Muscle of arm (tissue), 1 donor: ENCODE measurements at regions not wholly inside any gene's neighbourhood (a gene's known extent, or its start where the extent isn't known, plus 50 kb on each side); places are given as distances from the start of the nearest gene placed in this dataset.

Experiments
- DNase-seq: peaks from one replicate; pipeline ENCODE4 v3.0.0-alpha.2; 2013

- DNase-seq = no peak
Measured at GRCh38 chr10:60466267-60467201, 76.9 kb upstream of the ANK3 start.

- DNase-seq = no peak
Measured at GRCh38 chr10:60465801-60466200, 76.1 kb upstream of the ANK3 start.

- no peak for DNase-seq
Measured at GRCh38 chr10:60464659-60465058, 75.0 kb upstream of the ANK3 start.

GRCh38 chr10:60463746-60464145, 74.1 kb upstream of the ANK3 start:
- no peak for DNase-seq

GRCh38 chr10:60461688-60462087, 72.0 kb upstream of the ANK3 start:
- DNase-seq = no peak

DNA sequence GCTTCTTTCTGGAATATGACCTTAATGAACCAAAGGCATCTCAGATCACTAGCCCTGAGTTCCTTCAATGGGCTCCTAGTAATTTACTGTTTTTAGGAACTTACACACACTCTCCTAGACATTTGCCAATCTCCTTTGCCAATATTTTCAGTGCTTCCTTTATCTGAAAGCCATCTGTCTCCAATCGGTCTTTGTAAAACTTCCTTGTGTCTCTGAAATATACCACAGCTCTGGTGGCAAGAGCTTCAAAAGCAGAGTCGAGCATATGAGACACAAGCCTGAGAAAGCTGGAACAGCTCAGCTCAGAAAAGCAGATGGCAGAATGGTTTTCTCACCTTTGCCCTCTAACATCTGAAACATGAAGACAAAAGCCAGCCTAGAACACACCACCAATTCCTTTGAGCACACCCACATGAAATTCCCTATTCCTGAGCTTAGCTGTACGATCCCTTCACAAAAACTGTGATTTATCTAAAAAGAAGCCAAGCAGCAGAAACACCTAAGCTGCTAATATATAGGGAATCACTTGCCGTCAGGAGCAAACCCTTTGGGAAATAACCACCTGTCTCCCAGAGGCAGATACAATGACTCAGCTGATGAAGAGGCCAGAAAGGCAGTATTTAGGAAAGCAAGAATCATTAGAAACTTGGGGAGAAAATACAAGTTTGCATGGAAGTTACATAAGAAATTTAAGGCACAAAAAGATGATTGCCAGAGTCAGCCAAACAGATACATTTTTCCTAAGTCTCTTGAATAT, 70.2 kb upstream of the ANK3 start:
- DNase-seq = no peak

- no peak for DNase-seq
Measured at GRCh38 chr10:60456053-60456452, 66.4 kb upstream of the ANK3 start.

DNA sequence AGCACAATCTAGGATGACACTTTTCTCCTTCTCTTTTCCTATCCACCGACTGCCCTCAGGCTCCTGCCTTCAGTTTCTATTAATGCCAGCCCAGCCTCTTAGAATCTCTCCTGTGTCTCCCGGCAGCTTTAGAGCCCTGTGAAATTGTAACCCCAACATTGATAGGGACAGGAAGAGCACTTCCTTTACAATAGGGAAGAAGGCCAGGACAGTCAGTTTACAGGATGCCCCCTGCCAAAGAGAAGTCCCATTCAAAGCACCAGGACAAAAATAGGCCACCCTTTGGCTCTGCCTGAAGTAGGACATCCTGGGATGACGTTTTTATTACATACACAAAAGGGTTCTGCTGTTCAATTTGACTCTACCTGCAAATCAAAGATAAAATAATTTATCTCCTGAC, 64.7 kb upstream of the ANK3 start:
- DNase-seq = no peak

DNA sequence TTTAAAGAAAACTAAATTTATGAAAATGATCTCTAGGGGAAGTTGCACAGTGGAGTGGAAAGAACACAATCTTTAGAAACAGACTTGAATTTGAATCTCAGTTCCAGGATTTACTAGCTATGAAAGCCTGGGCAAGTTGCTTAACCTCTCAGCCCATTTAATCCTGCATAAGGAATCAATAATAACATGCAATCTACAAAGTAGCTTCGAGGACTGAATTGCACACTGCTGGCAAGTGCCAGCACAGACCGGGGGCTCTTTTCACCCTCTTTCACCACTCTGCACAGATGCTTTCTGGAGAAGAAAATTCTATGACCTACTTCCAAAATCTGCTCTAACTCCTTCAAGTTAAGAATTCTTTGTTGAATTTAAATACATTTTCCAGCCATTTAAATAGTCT, 63.4 kb upstream of the ANK3 start:
- no peak for DNase-seq

DNA sequence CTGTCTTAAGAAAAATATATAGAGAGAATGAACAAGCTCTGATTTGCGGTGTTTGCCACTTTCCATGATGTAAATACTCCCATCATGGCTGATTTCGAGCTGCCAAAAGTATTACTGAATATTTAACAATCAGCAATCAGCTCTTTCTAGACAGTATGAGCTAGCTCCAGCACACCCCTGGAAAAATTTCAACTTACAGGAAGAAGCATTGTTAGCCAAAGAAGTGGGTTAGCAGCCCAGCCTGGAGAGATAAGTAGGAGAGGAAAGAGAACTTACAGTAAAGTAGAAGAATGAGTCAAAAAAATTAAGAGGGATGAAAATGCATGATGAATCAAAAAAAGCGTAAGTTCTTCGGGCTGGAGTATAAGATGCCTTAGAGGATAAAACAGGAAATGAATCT, 60.6 kb upstream of the ANK3 start:
- DNase-seq = no peak

DNA sequence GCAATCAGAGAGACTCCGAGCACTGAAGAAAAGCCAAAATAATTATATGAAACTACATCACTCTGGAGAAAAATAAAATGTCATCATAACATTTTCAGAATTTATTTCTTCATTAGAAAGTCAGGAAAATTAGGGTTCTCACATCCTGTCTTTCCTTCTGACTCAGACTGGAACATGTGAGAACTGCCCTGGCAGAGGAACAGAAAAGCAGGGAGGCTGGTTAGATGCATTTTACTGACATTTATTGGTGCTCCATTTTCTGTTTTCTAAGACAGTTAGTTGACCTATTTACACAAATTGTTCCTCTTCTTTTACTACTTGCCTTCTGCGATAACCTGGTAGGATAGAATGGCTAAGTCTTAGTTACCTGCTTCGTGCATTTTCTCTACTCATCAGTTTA, 58.6 kb upstream of the ANK3 start:
- DNase-seq = no peak

DNA sequence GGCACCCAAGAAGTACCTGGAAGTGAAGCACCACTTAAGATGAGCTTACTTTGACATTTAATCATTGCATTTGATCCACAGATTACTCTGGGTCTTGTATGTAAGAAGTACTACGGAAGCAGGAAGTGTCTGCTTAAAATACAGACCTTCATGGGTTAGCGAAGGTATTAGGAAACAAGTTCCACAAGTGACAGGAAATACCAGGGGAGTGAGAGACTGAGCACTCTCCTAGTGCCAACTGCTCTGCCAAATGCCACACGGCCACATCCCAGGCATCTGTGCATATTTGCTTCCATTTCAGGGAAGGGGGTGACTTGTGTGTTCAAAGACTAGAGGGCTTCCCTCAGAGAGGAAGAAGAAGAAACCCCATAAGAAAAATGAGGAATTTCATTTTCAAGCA, 57.2 kb upstream of the ANK3 start:
- no peak for DNase-seq

DNA sequence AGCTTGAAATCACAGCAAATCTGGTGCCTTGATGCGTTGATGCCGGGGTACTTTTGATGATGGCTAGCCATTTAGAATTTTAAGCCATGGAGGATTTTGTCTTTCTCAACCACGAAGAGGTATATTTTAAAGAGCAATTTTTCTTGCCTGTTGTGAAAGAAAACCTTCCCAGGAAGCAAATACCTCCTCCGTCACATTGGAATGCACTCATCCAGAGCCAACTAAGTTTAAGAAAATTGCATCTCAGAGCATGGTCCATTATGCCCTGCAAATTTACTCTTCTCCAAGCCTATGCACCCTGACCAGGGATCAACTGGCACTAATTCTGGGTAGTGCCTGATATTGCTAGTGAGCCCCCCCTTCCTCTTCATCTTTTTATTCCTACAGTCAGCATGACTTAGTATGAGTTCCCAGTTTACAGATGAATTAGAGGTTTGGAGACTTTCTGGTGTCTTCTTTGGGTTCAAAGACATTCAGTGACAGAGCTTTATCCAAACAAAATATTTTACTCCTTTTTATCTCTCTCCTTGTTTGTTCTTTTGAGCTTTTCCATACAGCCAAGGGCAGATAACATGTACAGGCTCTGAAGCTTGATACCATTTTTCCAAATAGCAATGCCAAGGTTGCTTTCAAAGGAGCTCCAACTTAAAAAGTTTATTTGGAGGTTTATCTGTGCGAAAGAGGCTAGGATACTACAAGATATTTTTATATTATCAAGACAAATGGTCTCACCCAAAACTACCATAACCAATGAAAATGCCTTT, 56.6 kb upstream of the ANK3 start:
- no peak for DNase-seq

DNA sequence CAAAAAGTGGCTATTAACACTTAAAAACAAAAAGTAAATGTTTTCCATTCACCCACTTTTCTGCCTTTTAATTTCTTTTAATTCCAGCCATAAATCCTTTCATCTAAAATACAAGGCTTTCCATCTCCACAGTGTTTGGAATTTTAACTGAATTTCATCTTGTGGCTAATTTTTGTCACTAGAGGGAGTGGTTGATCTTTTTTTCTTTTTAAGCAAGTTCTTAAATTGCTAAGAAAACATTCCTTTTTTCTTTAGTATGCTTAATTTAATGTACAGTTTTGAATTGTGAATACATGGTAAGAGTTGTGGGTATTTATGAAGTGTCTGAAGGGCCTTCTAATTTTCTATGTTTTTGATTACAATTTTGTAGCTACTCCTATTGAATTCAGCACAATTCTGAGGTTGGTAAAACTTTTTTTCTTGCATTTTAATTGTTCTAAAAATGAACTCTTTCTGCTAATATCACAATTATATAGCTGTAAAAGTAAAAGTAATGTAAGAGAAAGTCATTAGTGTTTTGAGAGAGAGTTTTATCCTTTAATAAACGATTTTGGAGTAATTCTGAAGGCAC, 54.9 kb upstream of the ANK3 start:
- DNase-seq = no peak

DNA sequence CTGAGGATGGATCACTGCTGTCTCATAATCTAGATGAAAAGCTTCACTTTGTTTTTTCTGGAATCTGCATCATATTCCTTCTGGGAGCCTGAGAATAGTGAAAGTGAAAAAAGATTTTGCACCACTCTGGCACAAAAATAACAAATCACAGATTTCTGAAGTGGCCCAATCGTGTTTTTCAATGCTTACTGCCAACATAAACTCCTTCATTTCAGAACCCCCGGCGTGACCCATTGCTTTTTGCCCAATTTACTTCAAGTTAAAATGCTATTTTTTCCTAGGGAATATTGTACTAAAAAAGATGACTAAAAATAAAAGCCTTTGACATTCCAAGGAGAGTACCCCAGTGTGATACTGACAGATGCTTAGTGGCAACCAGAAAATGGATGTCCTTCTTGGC, 53.7 kb upstream of the ANK3 start:
- DNase-seq = no peak

DNA sequence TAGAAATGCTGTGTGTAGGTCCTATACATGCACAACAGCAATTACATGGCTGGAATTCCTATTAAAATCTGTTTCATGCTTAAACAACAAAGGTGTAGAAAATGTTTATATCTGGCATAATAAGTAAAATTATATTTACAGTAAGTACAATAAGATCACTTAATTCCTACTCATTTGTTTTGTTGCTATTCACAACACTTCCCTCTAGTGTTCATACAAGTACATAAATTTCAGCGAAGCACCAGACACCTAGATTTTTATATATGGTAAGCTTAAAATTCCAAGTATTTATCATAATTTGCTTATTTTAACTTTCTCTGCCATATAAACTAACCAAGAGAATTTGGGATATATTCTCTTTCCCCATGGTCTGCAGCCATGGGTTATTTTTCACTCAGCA, 51.8 kb upstream of the ANK3 start:
- DNase-seq = no peak

DNA sequence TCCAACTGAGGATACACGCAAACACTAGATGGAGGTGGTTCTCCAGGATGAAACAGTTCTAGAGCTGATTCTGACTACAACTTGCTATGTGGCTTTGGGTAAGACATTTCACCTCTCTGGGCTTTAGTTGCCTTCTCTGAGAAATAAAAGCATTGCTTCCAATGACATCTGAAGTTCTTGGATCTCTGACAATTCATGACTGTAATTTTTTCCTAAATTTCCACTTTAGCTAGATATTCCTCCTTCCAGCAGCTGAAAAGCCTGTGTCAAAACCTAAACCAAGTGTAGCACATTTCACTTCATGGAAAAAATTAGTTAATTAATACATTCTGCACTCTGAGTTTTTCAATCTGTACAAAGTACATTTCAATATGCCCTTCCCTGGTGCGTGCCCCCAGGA, 50.0 kb upstream of the ANK3 start:
- DNase-seq = peak; percentile 34
